ENCODE measurements at regions not wholly inside any gene's neighbourhood (a gene's known extent, or its start where the extent isn't known, plus 50 kb on each side); places are given as distances from the start of the nearest gene placed in this dataset.
A peak's percentile ranks its signal among the peaks of the same experiment; 100 is the strongest.
"Not testable (repeated sequence)": the region's sequence is repeated elsewhere in the genome, so short reads cannot be mapped to it uniquely, and the experiment has no call there.

DNA sequence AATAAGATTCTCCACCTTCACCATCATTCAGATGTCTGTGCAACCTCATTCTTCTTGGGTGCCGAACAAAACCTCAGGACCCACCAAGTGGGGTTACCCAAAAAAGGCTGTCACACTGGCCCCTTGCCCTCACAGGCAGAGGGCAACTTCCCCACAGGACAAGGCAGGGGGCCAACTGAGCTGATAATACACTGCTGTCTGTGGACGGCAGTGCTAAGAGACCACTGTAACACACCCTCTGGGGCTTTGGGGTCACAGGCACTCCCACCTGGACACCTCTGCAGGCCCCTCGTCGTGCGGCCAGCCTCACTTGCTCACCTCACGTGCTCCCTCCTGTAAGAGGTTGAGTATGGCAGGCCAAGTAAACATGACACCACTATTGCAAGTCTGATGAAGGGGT, 515.8 kb upstream of the COX7C start:
- no peak for DNase-seq

DNA sequence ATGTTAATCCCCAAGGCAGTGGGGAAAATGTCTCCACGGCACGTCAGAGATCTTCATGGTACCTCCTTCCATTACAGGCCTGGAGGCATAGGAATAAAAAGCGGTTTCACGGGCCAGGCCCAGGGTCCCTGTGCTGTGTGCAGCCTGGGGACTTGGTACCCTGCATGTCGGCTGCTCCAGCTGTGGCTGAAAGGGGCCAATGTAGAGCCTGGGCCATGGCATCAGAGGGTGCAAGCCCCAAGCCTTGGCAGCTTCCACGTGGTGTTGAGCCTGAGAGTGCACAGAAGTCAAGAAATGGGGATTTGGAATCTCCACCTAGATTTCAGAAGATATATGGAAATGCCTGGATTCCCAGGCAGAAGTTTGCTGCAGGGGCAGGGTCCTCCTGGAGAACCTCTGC, 508.9 kb upstream of the COX7C start:
- no peak for DNase-seq

DNA sequence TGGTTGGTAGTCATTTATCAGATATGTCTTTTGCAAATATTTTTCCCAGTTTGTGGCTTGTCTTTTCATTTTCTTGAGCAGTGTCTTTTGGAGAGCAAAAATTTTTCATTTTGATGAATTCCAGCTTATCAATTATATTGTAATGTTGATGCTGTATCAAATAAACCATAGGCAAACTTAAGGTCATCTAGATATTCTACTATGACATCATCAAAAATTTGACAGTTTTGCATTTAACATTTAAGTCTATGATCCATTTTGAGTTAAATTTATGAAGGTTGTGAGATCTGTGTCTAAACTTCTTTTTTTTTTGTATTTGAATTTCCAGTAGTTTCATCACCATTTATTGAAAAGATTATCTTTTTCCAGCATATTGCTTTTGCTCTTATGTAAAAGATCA, 505.5 kb upstream of the COX7C start:
- DNase-seq = no peak

DNA sequence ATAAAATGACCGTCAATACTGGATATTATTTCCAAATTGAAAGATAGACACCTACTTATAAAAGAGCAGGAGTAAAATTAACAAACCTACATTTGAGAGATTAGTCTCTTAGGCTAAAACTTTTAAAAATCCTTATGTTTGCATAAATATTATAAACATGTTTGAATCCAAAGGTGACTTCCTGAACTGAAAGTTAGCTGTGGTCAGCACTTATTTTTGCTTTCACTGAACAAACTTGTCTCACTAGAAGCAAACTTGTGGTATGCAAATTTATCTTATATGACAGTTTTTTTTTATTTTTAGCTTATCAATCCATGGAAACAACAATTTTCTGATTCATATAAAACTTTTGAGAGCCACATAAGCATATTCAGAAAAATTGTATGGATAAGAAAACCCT, 502.6 kb upstream of the COX7C start:
- no peak for DNase-seq

DNA sequence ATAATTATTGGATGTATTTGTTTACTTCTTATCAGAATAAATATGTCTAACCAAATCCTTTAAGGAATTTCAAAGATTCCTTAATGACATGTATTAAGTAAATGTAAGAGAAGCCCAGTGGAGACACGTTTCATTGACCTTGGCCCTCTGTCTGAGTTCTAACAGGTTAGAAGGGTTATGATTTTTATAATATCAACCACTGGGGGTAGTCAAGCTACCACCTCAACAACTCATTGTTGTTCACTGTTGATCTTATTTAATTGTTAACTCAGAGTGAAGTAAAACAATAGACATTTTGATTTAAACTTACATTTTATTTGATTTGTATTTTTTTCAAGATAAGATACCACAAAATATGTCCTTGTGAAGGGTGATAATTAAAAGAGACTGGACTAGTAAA, 499.2 kb upstream of the COX7C start:
- no peak for DNase-seq

DNA sequence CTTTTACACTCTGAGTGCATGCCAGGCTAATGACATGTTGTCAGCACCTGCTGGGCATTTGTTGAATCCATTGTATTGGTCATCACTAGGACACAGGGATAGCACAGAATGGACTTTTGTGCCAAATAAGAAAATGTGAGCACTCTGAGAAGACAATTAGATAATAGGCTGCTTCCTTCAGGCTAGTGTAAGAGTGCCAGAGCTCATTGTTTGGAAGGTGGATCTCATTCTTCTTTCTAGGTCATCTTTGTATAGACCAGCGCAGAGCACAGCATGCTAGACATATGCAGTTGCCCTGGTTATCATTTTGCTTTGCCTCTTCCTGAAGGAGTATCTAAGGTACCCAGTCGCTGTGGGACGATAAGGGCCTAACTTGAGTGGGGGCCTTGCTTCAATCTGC, 493.4 kb upstream of the COX7C start:
- no peak for DNase-seq

DNA sequence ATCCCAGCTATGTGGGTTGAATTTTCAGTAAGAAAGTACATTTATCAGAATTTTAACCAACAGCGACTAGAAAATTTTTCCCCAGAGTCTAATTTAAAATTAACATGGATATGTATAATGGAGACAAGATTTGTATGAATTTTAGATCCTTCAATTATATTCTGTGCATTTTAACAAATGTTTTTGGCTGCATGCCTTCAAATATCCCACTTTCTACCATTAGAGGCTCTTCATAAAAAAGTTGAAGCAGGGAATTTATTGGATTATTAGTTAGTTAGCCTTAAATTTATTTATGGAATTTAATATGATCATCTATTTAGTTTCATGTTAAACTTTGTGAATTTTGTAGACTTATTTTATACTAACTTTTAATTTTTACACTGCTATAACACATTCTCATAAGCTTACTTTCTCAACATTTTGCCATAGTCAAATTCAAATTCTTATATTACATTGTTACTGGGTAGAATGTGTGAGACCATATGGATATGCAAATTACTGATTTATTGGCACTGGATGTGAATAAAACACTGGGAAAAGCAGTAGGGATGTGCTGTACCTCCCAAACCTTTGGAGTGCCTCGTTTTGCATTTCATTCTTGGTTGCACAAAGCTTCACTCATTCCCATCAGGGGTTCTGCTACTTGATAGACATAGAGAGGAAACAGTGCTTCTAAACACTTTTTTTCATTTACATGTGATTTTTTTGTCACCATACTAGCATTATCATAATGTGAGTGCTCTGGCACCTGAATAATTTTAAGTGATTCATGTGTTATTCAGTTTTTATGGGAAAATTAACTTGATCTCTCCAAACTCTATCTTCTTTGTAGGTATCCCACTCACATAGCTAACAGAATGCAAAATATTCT, 491.8 kb upstream of the COX7C start:
- DNase-seq = no peak

DNA sequence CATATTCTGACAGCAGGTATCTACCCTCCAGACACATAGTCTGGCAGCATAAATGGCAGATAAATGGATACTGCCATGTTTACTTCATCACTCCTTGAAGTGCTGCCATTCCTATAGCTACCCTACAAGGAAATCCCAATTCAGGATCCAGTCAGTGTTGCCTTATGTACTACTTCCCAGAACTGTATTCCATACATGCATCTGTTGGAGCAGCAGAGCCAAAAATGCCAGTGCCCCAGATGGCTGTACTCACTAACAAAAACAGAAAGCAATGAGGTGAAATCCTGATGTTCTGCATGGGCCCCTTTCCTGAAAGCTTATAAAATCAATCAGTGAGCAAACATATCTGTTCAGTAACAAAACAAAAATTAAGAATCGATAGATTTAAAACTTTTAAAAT, 490.0 kb upstream of the COX7C start:
- no peak for DNase-seq

DNA sequence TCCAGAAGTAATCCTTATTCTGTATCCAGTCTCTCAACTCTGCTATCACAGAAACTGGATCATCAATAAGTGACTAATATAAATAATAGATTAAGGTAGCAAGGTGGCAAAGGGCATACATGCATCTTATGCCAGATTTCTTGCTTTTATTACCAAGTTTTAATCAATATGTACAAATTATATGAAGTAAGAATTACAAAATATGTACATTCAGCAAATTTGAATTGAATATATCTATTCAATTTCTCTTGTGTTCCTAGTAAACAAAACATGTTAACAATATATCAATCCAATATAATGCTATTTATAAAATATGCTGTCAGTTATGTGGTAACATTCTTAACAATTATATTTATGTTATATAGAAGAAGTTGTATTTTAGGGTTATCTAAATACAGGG, 488.7 kb upstream of the COX7C start:
- DNase-seq = no peak

DNA sequence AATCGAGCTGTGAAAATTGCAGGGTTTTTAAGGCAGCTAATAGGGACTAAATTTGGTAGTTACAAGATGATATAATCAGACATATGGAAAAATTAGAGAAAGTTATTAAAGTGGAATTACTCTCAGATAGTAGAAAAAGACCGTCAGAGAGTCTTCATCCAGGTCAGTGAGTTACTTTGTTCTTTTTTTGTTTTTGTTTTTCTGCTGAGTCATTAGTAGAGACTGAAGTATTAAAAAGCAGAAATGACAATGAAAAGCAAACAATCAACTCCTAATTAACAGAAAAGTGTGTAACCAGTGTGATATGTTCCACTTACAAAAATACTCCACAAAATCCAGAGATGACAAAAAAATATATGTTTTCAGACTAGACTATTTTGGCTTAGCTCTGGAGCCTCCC, 480.4 kb upstream of the COX7C start:
- DNase-seq = no peak

DNA sequence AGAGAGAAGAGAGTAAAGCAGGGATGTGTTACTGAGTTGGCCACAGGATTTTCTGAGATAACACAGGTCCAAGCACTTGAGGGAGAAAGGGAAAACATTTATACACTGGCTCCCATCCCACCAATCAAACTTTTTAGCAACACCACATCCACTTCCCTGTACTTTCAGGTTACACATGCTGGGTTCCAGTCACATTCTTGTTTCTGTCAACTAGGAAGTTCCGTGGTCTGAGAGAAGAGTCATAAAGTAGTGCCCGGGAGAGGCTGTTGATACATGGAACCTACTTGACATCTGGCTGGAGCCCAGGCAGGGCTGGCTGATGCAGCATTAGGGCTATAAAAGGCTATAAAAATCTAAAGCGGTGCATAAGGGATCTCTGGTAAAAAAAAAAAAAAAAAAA, 473.9 kb upstream of the COX7C start:
- no peak for DNase-seq

DNA sequence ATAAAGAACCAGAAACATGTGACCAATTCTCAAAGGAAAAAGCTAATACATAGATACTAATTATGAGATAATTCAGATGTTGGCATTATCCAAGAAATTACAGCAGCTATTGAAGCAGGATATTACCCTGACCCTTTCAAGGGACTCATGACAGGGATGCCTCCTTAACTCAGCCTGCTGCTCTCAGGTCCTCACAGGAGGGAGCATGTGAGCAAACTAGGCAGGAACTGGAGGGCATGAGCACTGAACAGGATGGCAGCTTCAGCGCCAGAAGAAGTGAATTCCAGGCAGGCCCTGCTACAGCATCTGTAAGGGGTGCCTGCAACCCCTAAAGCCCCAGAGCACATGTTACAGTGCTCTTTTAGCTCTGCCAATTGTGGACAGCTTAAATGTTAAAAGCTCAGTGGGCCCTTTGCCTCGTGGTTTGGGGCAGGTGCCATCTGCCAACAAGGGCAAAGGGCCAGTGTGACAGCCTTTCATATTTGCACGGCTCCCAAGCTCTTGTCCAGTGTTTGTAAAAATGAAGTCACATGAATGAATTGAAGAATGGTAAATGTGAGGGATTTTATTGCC, 464.7 kb upstream of the COX7C start:
- no peak for DNase-seq

DNA sequence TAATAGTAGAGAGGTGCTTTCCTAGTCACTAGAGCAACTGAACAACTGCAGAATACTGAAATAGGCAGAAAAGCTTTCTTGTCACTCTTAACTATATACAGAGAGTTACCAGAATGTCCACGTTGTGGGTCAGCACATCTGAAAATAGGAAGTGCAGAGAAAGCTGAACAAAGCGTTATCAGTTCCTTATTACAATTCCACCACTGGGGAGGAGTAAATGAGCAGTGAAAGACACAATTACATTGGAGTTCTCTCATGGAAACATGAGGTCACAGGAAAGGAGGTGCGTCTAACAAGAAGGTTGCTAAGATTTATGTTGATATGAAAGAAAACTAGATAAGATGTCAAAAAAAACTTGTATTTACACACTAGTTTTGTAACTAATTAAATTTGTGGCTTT, 461.9 kb upstream of the COX7C start:
- DNase-seq = no peak

DNA sequence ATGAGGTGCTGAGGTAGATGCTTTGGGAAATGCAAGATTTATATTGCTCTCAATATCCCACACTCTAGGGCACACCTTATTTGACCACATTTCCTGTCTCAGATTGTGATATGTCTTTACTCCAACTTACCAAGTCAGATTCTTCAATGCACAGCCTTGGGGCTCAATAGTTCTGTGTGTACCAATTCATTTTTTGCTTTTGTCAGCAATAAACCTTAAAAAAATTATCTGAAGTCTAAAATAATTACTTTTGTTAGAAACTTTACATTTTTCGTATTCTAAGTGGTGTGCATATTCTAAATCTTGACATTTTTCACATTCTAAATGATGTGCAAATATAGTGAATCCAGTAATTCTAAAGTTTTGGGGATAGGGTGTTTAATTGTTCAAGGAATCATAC, 447.5 kb upstream of the COX7C start:
- DNase-seq = no peak

DNA sequence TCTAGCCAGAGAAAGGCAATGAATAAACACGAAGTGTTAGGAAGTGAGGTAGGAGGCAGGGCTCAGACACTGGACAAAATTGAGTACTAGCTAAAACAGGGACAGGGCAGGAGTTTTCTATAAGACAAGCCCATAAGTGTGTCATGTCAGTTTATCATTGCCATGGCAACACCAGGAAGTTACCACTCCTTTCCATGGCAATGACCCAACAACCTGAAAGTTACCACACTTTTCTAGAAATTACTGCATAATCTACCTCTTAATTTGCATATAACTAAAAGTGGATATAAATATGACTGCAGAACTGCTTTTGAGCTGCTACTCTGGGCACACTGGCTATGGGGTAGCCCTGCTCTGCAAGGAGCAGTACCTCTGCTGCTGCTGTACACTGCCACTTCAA, 442.5 kb upstream of the COX7C start:
- DNase-seq = no peak

DNA sequence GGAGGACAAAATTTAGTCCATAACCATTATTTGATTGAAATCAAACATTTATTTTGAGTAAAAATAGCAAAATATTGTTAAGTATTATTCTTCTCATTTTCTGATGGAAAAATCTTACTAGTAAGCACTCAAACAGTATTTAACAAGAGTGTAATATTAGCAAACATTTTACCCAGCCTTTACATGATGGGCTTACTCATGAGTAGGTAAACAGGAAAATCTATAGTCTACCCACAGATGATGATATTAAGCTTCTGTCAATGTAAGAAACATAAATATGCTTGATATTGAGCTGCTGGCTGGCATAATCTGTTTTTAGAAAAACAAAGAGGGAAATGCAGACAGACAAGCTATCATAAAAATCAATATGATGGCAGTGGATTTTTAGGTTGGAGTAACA, 418.5 kb upstream of the COX7C start:
- DNase-seq = no peak

DNA sequence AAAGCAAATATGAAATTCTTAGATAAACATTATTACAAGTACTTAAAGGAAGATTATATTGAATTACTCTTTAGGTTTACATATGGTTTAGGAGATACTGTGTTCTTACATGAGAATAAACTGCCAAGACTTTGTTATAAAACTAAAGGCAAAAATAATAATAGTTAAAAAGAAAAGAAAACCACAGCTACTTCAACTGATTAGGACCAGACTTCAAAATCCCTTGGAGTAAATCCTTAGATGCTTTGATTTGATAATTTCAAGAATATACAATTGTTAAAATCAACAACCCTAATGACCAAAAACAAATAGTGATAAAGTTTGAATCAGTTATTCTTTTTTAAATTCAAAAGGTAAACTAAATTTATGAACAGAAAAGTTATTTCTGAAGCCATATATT, 389.6 kb upstream of the COX7C start:
- DNase-seq = no peak

DNA sequence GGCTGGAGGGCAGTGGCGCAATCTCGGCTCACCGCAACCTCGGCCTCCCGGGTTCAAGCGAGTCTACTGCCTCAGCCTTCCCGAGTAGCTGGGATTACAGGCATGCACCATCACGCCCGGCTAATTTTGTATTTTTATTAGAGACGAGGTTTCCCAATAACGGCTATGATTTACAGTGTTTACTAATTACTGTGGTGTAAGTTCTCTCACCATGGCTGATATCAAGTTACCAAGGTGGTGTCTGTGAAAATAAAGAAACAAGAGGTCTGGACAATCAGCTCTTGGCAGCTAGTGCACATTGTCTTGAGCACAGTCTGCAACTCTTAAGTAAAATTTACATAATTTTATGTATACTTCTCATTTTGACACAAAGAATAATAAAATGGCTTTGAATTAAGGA, 385.5 kb upstream of the COX7C start:
- peak; percentile 89 for DNase-seq

DNA sequence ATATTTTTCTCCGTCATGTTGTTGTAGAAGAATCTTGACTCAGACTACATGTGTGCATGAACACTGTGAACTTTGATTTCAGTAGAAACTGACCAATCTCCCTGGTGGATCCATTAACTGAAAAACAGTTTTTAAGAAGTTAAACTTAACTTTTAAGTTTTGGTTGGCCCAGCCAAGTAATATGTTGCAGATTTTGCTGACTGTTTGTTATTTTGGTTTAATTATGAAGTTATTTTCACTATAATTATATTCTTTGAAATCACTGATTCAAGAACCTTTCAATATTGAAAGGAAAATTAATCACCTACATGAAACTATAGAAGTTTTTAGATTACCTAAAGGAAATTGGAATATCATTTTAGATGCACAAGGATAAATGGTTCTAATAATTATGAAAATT, 373.6 kb upstream of the COX7C start:
- no peak for DNase-seq

DNA sequence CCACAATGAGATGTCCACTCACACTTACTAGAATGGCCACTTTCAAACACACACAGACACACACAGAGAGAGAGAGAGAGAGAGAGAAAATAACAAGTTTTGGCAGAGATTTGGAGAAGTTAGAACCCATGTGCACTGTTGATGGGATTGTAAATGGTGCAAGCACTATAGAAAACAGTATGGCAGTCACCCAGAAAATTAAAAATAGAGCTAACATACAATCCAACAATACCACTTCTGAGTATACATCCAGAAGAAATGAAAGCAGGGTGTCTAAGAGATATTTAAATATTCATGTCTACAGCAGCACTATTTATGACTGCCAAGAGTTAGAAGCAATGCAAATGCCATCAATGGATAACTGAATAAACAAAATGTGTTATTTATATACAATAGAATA, 359.9 kb upstream of the COX7C start:
- DNase-seq = no peak

DNA sequence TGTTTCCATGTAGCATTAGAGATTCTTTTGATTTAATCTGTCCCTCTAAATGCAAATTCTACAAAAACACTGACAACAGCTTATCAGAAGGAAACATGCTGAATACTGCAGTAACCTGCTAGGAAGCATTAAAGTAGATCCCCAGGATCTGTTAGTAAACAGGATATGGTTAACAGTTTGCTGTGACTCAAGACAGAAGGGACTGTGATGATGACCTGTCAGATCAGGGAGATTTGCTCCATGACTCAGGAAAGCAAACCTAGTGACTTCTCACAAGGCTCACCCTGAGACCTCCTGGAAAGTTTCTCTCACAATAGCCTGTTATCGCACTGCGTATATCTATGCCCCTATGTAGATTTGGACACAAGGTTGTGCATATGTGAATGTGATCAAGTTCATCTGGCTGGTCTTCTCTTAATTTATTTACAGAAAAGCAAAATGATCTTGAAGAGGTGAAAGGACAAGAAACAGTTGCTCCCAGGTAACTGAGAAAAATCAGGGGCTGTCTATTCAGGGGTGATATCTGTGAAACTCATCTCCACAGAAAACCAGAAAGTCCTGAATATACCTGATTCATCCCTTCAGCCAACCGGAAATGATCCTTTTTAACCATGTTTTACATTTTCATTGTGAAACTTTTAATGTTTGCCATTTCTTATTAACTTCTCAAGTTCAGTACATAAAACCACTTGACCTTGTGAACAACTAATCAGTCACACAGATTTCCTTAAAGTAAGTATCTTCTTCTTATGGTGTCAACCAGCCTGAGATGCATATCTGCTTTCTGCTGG, 333.1 kb upstream of the COX7C start:
- not testable (repeated sequence) for DNase-seq

DNA sequence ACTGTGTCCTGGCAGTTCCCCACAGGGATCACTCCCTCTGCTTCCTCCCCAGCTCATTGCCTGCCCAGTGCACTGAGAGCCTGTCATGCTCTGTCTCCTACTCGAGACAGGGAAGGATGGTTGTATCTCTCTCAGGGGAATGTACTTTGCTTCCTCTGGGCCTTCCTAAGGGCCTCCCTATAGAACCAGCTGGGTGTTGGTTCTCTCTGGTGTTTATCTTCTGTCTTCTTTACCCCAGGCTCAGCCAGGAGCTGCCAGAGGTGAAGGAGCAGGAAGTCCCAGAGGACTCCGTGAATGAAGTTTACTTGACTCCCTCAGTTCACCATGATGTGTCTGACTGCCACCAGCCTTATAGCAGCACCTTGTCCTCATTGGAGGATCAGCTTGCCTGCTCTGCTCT, 330.3 kb upstream of the COX7C start:
- not testable (repeated sequence) for DNase-seq

DNA sequence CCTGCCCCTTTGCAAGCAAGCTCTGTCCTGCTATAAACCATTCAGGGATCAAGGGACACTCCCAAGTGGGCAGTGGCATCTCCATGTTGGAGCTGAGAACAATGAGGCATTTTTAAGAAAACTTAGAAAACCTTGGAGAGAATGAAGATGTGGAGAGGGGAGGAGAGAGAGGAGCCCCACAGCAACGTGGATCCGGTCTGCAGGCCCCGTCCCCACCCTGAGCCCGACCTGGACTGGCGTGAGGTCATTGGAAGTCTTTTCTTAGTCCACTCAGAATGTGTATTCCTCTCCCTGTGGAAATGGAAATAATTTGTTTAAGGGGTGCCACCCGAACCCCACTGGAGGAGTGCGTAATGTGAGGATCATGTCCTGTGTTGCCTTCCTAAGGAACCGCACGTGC, 328.0 kb upstream of the COX7C start:
- not testable (repeated sequence) for DNase-seq

DNA sequence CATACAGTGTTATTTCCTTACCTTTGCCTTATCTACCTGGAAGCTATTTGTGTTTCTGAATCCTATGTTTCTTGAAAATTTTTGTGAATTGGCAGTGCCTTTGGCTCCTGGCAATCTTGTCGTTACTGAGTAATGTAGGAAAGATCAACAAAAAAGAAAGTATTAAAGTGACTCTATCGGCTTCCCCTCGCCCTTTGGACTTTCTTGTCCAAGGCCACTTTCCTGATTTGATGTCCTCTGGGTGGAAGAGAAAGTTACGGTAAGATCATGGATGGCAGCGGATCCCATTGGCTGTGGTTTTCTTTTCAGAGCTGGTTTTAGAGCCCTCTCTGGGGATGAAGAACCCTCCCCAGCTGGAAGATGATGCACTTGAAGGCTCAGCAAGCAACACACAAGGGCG, 324.9 kb upstream of the COX7C start:
- DNase-seq = not testable (repeated sequence)

Measured in NCI-H748 treated with DMSO at 0.1 percent for 48 hours (cell line).